PC-9 (cell line): ENCODE measurements at regions not wholly inside any gene's neighbourhood (a gene's known extent, or its start where the extent isn't known, plus 50 kb on each side); places are given as distances from the start of the nearest gene placed in this dataset.

Experiments
- CTCF ChIP-seq: fragments of 200-600 bp; sonication (generic); conservative IDR thresholded peaks from 2 replicates; pipeline ENCODE4 v1.6.1; 2017; ENCODE audit warnings: mixed run types, antibody characterized with exemption, mild to moderate bottlenecking, moderate library complexity
- EZH2 ChIP-seq: fragments of 200-600 bp; sonication (generic); IDR thresholded peaks from 2 replicates; pipeline ENCODE4 v1.8.0; 2017; ENCODE audit warnings: antibody characterized with exemption, low read depth

- TF ChIP-seq CTCF: no peak
- no peak for TF ChIP-seq EZH2
Measured at GRCh38 chr4:66893807-66894206, 651.5 kb downstream of the CENPC start.
